ENCODE measurements at regions not wholly inside any gene's neighbourhood (a gene's known extent, or its start where the extent isn't known, plus 50 kb on each side); places are given as distances from the start of the nearest gene placed in this dataset.

DNA sequence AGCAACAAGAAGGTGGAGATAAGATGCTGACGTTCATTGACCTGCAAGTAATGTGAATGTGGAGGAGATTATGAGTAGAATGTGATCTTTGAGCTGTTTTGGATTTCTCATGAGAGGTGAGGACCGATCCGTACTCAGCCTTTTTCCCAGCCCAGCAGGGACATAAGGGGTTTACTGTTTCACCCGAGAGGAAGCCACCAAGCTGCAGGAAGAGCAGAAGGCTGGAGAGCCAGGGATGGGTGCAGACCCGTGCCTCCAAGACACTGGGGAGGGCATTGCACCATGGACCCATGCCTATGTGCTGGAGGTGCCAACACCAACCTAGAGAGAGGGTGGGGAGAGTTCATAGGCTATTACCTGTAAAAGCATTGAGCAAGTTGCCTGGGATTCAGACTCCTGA is 206.0 kb upstream of the DIO3 start:
- no peak overlapping the region for H3K27ac ChIP-seq
- no peak for TF ChIP-seq ZFX (IDR thresholded peaks at IDR 0.05)

DNA sequence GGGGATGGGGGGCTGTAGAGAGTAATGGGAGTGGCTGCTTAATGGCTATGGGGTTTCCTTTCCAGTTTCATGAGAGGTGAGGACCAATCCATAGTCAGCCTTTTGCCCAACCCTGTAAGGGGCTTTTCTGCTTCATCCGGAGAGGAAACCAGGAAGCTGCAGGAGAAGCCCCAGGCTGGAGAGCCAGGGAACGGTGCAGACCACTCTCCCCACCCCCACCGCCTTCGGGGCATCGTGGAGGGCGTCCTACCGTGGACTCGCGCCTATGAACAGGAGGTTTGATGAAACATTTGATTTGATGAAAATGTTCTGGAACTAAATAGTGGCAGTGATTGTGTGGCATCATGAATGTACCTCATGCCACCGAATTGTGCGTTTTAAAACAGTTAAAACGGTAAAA is 204.3 kb upstream of the DIO3 start:
- TF ChIP-seq, protein P1, sequence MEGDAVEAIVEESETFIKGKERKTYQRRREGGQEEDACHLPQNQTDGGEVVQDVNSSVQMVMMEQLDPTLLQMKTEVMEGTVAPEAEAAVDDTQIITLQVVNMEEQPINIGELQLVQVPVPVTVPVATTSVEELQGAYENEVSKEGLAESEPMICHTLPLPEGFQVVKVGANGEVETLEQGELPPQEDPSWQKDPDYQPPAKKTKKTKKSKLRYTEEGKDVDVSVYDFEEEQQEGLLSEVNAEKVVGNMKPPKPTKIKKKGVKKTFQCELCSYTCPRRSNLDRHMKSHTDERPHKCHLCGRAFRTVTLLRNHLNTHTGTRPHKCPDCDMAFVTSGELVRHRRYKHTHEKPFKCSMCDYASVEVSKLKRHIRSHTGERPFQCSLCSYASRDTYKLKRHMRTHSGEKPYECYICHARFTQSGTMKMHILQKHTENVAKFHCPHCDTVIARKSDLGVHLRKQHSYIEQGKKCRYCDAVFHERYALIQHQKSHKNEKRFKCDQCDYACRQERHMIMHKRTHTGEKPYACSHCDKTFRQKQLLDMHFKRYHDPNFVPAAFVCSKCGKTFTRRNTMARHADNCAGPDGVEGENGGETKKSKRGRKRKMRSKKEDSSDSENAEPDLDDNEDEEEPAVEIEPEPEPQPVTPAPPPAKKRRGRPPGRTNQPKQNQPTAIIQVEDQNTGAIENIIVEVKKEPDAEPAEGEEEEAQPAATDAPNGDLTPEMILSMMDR (conservative IDR thresholded peaks at IDR 0.05): no peak
- no peak for TF ChIP-seq ZFX (IDR thresholded peaks at IDR 0.05)
- H3K27ac ChIP-seq: no peak overlapping the region

DNA sequence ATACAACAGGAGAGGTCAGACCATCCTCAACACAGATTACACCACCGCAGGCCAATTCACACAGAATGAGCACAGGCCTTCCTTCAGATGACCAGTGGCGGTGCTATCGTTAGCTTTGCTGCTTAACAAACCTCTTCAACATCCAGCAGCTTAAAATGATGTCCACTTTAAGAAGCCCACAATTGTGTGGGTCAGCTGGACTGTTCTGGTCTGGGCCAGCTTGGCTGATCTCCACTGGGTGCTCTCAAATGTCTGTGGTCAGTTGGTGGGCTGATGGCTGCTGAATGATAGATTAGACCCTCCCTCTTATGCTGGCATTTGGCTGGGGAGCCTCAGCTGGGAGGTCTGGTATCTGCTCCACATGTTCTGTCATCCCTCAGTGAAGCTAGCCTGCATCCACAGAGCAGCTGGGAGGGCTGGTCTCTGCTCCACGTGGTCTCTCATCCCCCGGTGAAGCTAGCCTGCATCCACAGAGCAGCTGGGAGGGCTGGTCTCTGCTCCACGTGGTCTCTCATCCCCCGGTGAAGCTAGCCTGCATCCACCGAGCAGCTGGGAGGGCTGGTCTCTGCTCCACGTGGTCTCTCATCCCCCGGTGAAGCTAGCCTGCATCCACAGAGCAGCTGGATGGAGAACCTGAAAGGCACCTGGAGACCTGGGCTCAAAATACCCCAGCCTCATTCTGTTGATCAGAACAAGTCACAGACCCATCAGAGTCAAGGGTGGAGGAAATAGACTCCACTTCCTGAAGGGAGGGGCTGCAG is 203.6 kb upstream of the DIO3 start:
- TF ChIP-seq ZFX (IDR thresholded peaks at IDR 0.05): no peak
- TF ChIP-seq, protein P1 (conservative IDR thresholded peaks at IDR 0.05): no peak
- H3K27ac ChIP-seq: no peak overlapping the region

DNA sequence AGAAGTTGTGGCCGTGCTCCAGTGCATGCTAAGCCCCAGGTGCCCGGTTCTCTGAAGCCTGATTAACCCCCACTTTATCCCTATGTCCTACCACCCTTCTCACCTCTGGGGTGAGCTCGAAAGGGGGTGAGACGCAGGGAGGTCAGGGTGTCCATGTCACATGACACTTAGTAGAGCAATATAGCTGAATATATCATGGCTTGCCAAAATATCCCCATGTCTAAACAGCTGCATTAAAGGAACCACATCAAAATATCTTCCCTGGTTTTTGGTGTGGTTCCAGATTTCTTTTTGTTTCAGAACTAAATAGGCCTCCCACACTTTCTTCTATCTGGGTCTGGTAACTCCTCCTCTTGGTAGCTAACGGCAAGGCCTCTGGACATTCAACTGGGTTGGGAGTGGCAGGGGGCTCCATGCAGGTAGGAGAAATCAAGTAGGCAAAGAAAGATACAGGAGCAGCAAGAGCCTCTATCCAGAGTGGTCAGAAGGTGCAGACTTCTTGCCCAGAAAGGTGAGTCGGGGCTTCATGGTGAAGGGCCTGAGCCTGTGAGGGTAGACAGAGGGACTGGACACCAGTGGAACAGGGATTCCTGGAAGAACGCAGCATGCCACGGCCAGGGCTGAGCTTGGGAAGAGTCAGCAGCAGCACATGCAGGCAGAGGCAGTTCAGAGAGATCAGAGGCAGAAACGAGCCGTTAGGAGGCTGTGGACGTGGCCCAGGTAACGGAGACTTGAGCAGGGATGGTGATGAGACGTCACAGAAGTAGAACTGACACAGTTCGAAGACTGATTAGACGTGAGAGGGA is 202.8 kb upstream of the DIO3 start:
- TF ChIP-seq ZFX (IDR thresholded peaks at IDR 0.05): no peak
- TF ChIP-seq, protein P1 (conservative IDR thresholded peaks at IDR 0.05): no peak
- peak overlapping the region; percentile 24 for H3K27ac ChIP-seq

DNA sequence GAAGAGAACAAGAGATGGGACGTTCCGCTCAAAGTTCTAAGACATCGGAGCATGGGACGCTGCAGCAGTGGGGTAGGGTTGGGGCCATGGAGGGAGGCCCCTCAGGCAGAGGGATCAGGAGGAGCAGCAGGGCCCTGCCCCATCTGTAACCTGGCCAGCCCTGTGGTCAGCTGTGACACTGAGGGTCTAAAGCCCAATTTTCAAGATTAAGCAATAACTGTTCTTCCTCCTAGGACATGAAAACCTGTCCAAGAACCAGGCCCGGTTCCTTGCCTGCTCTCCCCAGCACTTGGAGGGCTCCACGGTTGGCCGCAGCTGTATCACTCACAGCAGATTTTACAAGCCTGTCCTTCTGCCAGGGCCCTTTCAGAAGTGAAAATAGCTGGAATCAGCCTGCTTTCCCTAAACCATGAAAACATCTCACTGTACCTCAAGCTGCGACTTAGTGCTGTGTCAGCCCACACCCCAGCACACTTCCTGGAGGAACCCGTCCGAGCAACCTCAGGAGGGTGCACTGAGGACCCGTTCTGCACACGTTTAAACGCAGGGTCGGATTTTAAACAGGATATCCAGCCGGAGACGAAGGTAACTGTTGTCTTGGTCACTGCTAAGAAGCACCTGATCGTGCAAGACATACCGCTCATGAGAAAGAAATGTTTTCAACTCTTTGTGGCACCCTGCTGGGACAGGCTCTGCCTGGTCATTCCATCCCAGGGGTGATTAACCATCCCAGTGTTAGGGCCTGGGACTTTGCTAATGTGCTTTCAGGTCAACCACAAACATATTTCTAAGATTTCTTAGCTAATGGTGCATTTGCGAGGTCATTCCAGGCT is 201.9 kb upstream of the DIO3 start:
- peak overlapping the region; percentile 24 for H3K27ac ChIP-seq
- TF ChIP-seq ZFX (IDR thresholded peaks at IDR 0.05): no peak
- TF ChIP-seq, protein P1 (conservative IDR thresholded peaks at IDR 0.05): no peak

DNA sequence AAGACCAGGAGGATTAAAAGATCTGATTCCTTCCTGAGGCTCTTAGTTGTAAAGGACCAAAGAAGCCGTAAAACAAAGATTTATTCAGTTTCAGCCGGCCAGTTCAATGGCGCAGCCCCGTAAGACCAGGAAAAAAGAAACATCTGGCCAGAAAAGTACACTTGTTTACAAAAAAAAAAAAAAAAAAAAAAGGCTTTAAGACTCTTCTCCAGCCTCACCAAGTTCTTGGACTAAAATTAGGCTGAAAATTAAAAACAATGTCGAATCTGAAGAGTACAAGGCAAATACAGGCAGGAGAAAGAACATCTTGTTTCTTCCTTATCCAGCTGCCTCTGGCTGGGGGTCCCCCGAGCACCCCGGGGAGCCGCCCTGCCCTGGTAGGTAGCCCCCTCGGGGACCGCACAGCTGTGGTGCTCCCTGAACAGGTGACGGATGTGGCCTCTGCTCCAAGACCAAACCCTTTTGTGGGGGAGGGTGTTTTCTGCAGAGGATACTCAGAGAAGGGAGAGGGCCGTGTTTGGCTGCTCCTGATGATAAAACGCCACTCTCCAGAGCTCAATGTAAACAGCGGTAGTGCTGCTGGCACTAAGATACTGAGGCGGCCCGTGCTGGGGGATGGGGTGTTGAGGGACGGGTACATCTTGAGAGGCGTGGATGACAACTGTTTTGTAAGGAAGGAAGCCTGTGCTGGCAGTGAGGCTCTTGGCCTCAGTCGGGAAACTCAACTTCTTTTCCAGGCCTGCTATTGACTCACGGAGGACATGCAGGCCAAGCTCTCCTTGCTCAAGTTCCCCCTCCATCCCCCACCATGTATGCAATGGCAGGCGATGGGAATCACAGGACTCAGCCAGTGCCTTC is 201.0 kb upstream of the DIO3 start:
- no peak for TF ChIP-seq ZFX (IDR thresholded peaks at IDR 0.05)
- TF ChIP-seq, protein P1 (conservative IDR thresholded peaks at IDR 0.05): no peak
- peak overlapping the region; percentile 24 for H3K27ac ChIP-seq

DNA sequence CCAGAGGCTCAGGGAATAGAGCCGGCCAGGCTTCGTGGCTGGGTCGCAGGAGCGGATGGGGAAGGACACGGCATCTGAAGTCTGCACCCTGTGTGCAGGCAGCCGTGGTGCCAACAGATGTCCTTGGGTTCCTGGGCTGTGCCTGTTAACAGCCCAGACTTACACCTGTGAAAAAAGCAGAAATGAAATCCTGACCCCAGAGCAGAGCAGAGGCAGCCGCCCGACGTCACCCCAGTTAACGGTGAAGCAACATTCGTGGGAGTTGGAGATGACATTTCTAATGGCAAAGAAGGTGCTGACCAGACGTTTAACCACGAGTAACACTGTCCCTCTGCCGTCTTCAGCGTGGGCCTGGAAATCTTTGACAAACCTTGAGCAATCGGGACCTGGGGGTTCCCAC is 200.3 kb upstream of the DIO3 start:
- TF ChIP-seq, protein P1 (conservative IDR thresholded peaks at IDR 0.05): no peak
- TF ChIP-seq ZFX (IDR thresholded peaks at IDR 0.05): no peak
- H3K27ac ChIP-seq: no peak overlapping the region
